Liver (tissue), 8 donors: ENCODE measurements at regions not wholly inside any gene's neighbourhood (a gene's known extent, or its start where the extent isn't known, plus 50 kb on each side); places are given as distances from the start of the nearest gene placed in this dataset.

Source experiments
- DNase-seq: peaks from one replicate; pipeline ENCODE4 v3.0.0-alpha.2; 2017; ENCODE audit warnings: low spot score
- H3K27ac ChIP-seq, 2 donors: one replicate each; pipeline ENCODE4 v1.7.0; 2013; ENCODE audit warnings: inconsistent platforms in 2 of 2, low read length in 2 of 2, control low read depth in 1 of 2, low read depth in 1 of 2, mild to moderate bottlenecking in 1 of 2
- H3K27me3 ChIP-seq, 4 donors: one replicate each; pipeline versions ENCODE4 v1.6.1 to v1.7.0; 2013; ENCODE audit warnings: low read length in 3 of 4, inconsistent platforms in 1 of 4, mild to moderate bottlenecking in 1 of 4, moderate library complexity in 1 of 4; ENCODE audit not compliant: control insufficient read depth in 4 of 4, insufficient read depth in 4 of 4
- H3K36me3 ChIP-seq, 4 donors: one replicate each; pipeline versions ENCODE4 v1.6.1 to v1.7.0; 2013; ENCODE audit warnings: low read length in 3 of 4, mild to moderate bottlenecking in 3 of 4, low read depth in 1 of 4, moderate library complexity in 1 of 4; ENCODE audit not compliant: control insufficient read depth in 4 of 4, insufficient read depth in 3 of 4
- H3K4me1 ChIP-seq, 4 donors: one replicate each; pipeline versions ENCODE4 v1.6.1 to v1.7.0; 2013; ENCODE audit warnings: low read length in 3 of 4, mild to moderate bottlenecking in 3 of 4, moderate library complexity in 1 of 4; ENCODE audit not compliant: control insufficient read depth in 4 of 4, insufficient read depth in 4 of 4
- H3K4me3 ChIP-seq, 3 donors: one replicate each; pipeline versions ENCODE4 v1.6.1 to v1.7.0; 2013; ENCODE audit warnings: low read length in 3 of 3, control low read depth in 1 of 3, low read depth in 1 of 3, mild to moderate bottlenecking in 1 of 3
- H3K9ac ChIP-seq, 2 donors: one replicate each; pipeline ENCODE4 v1.7.0; 2013; ENCODE audit warnings: low read length in 2 of 2, mild to moderate bottlenecking in 2 of 2, moderate library complexity in 2 of 2, control low read depth in 1 of 2, low read depth in 1 of 2
- H3K9me3 ChIP-seq, 4 donors: one replicate each; pipeline versions ENCODE4 v1.6.1 to v1.7.0; 2013; ENCODE audit warnings: low read length in 3 of 4; ENCODE audit not compliant: control insufficient read depth in 4 of 4
- ATF3 ChIP-seq: IDR thresholded peaks from 2 replicates; pipeline ENCODE4 v1.6.1; 2016; ENCODE audit warnings: antibody characterized with exemption
- CTCF ChIP-seq: fragments of 150-350 bp; IDR thresholded peaks from 2 replicates; pipeline ENCODE4 v1.5.1; 2017; ENCODE audit warnings: improper control_type of control experiment, low read depth, low read length; ENCODE audit not compliant: missing input control
- EGR1 ChIP-seq, 2 donors: IDR thresholded peaks; 2 replicates each; pipeline ENCODE4 v1.6.1; 2016 to 2018; ENCODE audit warnings: antibody characterized with exemption in 2 of 2, low read depth in 2 of 2
- FOXA1 ChIP-seq: IDR thresholded peaks from 2 replicates; pipeline ENCODE4 v1.6.1; 2016; ENCODE audit warnings: antibody characterized with exemption
- FOXA2 ChIP-seq: IDR thresholded peaks from 2 replicates; pipeline ENCODE4 v1.6.1; 2016; ENCODE audit warnings: antibody characterized with exemption
- GABPA ChIP-seq, 2 donors: IDR thresholded peaks in 1 of 2; conservative IDR thresholded peaks in 1 of 2; 2 replicates each; pipeline ENCODE4 v1.6.1; 2016; ENCODE audit warnings: antibody characterized with exemption in 2 of 2, mild to moderate bottlenecking in 1 of 2, moderate library complexity in 1 of 2
- HNF4A ChIP-seq, 2 donors: conservative IDR thresholded peaks; 2 replicates each; pipeline ENCODE4 v1.6.1; 2016; ENCODE audit warnings: antibody characterized with exemption in 2 of 2, mild to moderate bottlenecking in 2 of 2
- HNF4G ChIP-seq: IDR thresholded peaks from 2 replicates; pipeline ENCODE4 v1.6.1; 2016; ENCODE audit warnings: antibody characterized with exemption
- JUND ChIP-seq, 2 donors: IDR thresholded peaks; 2 replicates each; pipeline ENCODE4 v1.6.1; 2016; ENCODE audit warnings: antibody characterized with exemption in 2 of 2
- MAX ChIP-seq: IDR thresholded peaks from 2 replicates; pipeline ENCODE4 v1.6.1; 2016; ENCODE audit warnings: antibody characterized with exemption
- RAD21 ChIP-seq, 2 donors: IDR thresholded peaks; 2 replicates each; pipeline ENCODE4 v1.6.1; 2016; ENCODE audit warnings: antibody characterized with exemption in 2 of 2, mild to moderate bottlenecking in 2 of 2
- REST ChIP-seq: IDR thresholded peaks from 2 replicates; pipeline ENCODE4 v1.6.1; 2016; ENCODE audit warnings: antibody characterized with exemption, mild to moderate bottlenecking
- RXRA ChIP-seq, 2 donors: IDR thresholded peaks; 2 replicates each; pipeline ENCODE4 v1.6.1; 2017 to 2018; ENCODE audit warnings: antibody characterized with exemption in 2 of 2, mild to moderate bottlenecking in 1 of 2
- SP1 ChIP-seq: IDR thresholded peaks from 2 replicates; pipeline ENCODE4 v1.6.1; 2018; ENCODE audit warnings: antibody characterized with exemption, mild to moderate bottlenecking
- YY1 ChIP-seq: IDR thresholded peaks from 2 replicates; pipeline ENCODE4 v1.6.1; 2016; ENCODE audit warnings: antibody characterized with exemption, mild to moderate bottlenecking
- ZBTB33 ChIP-seq: IDR thresholded peaks from 2 replicates; pipeline ENCODE4 v1.6.1; 2016; ENCODE audit warnings: antibody characterized with exemption
- WGBS: extraction: QIAGEN DNeasy Blood & Tissue Kit; methylation state at CpG from one replicate; pipeline ENCODE4 v1.1.7; 2013; 5-methylcytosine and 5-hydroxymethylcytosine counted together
- donor health status: healthy.
- donor health status: healthy.
- donor health status: healthy.
- donor health status: healthy.
- donor health status: healthy.

GRCh38 chr4:36734334-36734733, 452.9 kb downstream of the DTHD1 start:
- Histone ChIP-seq H3K4me1 (no peaks in the 10 kb centered on the region), H3K4me3 (no peak overlapping the region), H3K9ac (no peak overlapping the region), H3K9me3 (no peaks in the 10 kb centered on the region), H3K27ac (no peak overlapping the region), H3K27me3 (no peaks in the 10 kb centered on the region), H3K36me3 (no peaks in the 10 kb centered on the region)
- no peak for DNase-seq
- WGBS: 91% methylated on average over 1 of the region's 1 CpG
- no peak for TF ChIP-seq HNF4A (conservative IDR thresholded peaks at IDR 0.05)
- TF ChIP-seq EGR1 (IDR thresholded peaks at IDR 0.05; ENCODE audit: low read depth in 2 of 2): no peak
- no peak for TF ChIP-seq RAD21 (IDR thresholded peaks at IDR 0.05)
- TF ChIP-seq YY1: no peak
- no peak for TF ChIP-seq CTCF
- TF ChIP-seq JUND (IDR thresholded peaks at IDR 0.05): no peak

GRCh38 chr4:36737691-36738090, 456.3 kb downstream of the DTHD1 start:
- H3K36me3 ChIP-seq: no peaks in the 10 kb centered on the region
- no peak overlapping the region for H3K27ac ChIP-seq
- TF ChIP-seq RXRA (IDR thresholded peaks at IDR 0.05) (no peak), ZBTB33 (no peak), YY1 (no peak), FOXA1 (no peak), GABPA (IDR thresholded peaks at IDR 0.05 in 1 of 2, conservative IDR thresholded peaks at IDR 0.05 in 1 of 2) (no peak), MAX (no peak), CTCF (no peak), ATF3 (no peak), EGR1 (IDR thresholded peaks at IDR 0.05; ENCODE audit: low read depth in 2 of 2) (no peak), SP1 (no peak), FOXA2 (no peak), HNF4G (no peak), REST (no peak)
- H3K9ac ChIP-seq: no peak overlapping the region
- DNase-seq: no peak
- H3K27me3 ChIP-seq: no peaks in the 10 kb centered on the region
- H3K4me3 ChIP-seq: no peak overlapping the region
- no peaks in the 10 kb centered on the region for H3K9me3 ChIP-seq
- 72% methylated on average over 2 of the region's 2 CpGs for WGBS
- H3K4me1 ChIP-seq: no peaks in the 10 kb centered on the region
